BLaER1 treated with 17β-estradiol and CSF1 and Interleukin-3, amounts not matched to agents 10 nM and 100 nM (cell line): ENCODE measurements at regions not wholly inside any gene's neighbourhood (a gene's known extent, or its start where the extent isn't known, plus 50 kb on each side); places are given as distances from the start of the nearest gene placed in this dataset.

Experiments
- H3K27ac ChIP-seq, 11 experiments: shearing (Covaris generic); formaldehyde crosslinking; 2 replicates each; pipeline ENCODE4 v1.8.1; 2022
- H3K27me3 ChIP-seq, 11 experiments: shearing (Covaris generic); formaldehyde crosslinking; 2 replicates each; pipeline ENCODE4 v1.8.1; 2022
- H3K36me3 ChIP-seq, 11 experiments: shearing (Covaris generic); formaldehyde crosslinking; 2 replicates each; pipeline ENCODE4 v1.8.1; 2022
- H3K4me1 ChIP-seq, 10 experiments: shearing (Covaris generic); formaldehyde crosslinking; 2 replicates each; pipeline ENCODE4 v1.8.1; 2022
- H3K4me2 ChIP-seq, 11 experiments: shearing (Covaris generic); formaldehyde crosslinking; 2 replicates each; pipeline ENCODE4 v1.8.1; 2022
- H3K4me3 ChIP-seq, 10 experiments: shearing (Covaris generic); formaldehyde crosslinking; 2 replicates each; pipeline ENCODE4 v1.8.1; 2022
- H3K9ac ChIP-seq, 11 experiments: shearing (Covaris generic); formaldehyde crosslinking; 2 replicates each; pipeline ENCODE4 v1.8.1; 2022
- H3K9me3 ChIP-seq, 11 experiments: shearing (Covaris generic); formaldehyde crosslinking; replicated peaks in 1 of 11; 2 replicates each; pipeline ENCODE4 v1.8.1; 2022
- H4K20me1 ChIP-seq, 11 experiments: shearing (Covaris generic); formaldehyde crosslinking; 2 replicates each; pipeline ENCODE4 v1.8.1; 2022
- Cebpa-rat ChIP-seq, 11 experiments: shearing (Covaris generic); IDR thresholded peaks; 2 replicates each; pipeline ENCODE4 v1.8.1; 2022

DNA sequence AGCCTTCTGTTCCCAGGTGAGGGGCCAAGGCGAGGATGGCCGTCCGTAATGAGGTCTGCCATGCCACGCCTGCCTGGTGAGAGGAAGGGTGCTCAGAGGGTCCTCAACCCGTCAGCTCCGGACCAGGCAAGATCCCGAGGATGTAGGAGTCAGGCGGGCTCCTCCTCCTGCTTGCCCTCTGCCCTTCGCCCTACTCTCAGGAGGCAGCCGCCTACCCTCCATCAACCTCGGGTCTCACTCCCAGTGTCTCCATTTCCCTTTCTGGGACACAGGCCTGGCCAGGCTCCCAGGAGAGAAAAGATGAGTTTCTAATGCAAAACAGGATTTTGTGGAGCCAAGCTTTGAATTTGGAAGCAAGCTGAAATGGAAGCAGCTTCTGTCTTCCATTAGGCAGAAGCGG is 184.0 kb downstream of the PTPN20 start:
- Histone ChIP-seq H4K20me1 (no peaks in the 10 kb centered on the region), H3K27me3 (peaks cover 0 to 17% (median 5%) of the 10 kb centered on the region in 11 experiments; a peak in 7 of 22 replicates), H3K36me3 (no peaks in the 10 kb centered on the region), H3K27ac (peak overlapping the region in 1 of 11 experiments; percentile 7; a peak in 2 of 22 replicates), H3K9ac (no peak overlapping the region), H3K9me3 (peaks cover 0 to 23% (median 15%) of the 10 kb centered on the region in 11 experiments; a peak in 17 of 22 replicates), H3K4me1 (peaks cover 16 to 55% (median 37%) of the 10 kb centered on the region in 10 experiments), H3K4me2 (peak overlapping the region in 2 of 11 experiments; percentile 23 to 25; a peak in 1 of 22 replicates), H3K4me3 (no peak overlapping the region)
- no peak for TF ChIP-seq Cebpa-rat (IDR thresholded peaks at IDR 0.05)

DNA sequence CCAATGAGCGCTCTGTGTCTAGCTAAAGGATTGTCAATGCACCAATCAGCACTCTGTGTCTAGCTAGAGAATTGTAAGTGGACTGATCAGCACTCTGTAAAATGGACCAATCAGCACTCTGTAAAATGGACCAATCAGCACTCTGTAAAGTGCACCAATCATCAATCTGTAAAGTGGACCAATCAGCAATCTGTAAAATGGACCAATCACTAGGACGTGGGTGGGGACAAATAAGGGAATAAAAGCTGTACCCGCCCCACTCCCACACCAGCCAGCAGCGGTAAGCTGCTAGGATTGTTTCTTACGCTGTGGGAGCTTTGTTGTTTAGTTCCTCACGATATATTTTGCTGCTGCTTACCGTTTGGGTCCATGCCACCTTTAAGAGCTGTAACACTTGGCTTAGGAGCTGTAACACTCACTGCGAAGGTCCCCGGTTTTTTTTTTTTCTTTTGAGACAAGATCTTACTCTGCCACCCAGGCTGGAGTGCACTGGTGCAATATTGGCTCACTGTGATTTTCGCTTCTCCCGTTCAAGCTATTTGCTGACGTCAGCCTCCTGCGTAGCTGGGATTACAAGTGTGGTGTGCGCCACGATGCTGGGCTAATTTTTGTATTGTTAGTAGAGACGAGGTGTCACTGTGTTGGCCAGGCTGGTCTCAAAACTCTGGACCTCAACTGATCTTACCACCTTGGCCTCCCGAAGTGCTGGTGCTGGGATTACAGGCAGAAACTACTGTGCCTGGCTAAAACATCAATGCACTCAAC is 184.8 kb downstream of the PTPN20 start:
- Histone ChIP-seq H3K9ac (no peak overlapping the region), H3K27ac (no peak overlapping the region), H3K4me3 (no peak overlapping the region), H4K20me1 (no peaks in the 10 kb centered on the region), H3K4me2 (no peak overlapping the region), H3K36me3 (no peaks in the 10 kb centered on the region), H3K9me3 (peaks cover 0 to 23% (median 15%) of the 10 kb centered on the region in 11 experiments; a peak in 17 of 22 replicates), H3K4me1 (peaks cover 9 to 53% (median 34%) of the 10 kb centered on the region in 10 experiments), H3K27me3 (peaks cover 0 to 17% (median 5%) of the 10 kb centered on the region in 11 experiments; a peak in 7 of 22 replicates)
- TF ChIP-seq Cebpa-rat (IDR thresholded peaks at IDR 0.05) = no peak

DNA sequence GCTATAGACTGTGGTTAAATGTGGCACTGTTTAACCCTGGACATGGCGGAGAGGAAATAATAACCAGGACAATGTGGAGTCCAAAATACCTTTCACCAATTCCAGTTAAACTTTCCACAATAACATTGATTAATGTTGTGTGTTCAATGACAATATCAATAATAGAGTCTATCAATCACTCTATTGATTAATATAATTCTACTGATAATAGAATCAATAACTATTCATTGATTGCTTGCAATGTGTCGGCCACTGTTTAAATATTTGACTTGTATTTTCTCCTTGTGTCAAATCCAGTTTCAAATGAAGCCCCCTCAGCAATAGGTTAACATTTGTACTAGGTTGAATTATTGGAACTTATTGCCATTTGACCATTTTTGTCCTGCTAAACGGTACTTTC is 187.0 kb downstream of the PTPN20 start:
- peaks cover 0 to 17% (median 5%) of the 10 kb centered on the region in 11 experiments; a peak in 7 of 22 replicates for H3K27me3 ChIP-seq
- peaks cover 7 to 35% (median 24%) of the 10 kb centered on the region in 11 experiments; a peak in 19 of 22 replicates for H3K9me3 ChIP-seq
- no peak for TF ChIP-seq Cebpa-rat (IDR thresholded peaks at IDR 0.05)
- H3K9ac ChIP-seq = no peak overlapping the region
- H3K4me1 ChIP-seq = peaks cover 0 to 52% (median 36%) of the 10 kb centered on the region in 10 experiments; a peak in 17 of 20 replicates
- no peak overlapping the region for H3K4me3 ChIP-seq
- H4K20me1 ChIP-seq = no peaks in the 10 kb centered on the region
- no peaks in the 10 kb centered on the region for H3K36me3 ChIP-seq
- H3K4me2 ChIP-seq = no peak overlapping the region
- no peak overlapping the region for H3K27ac ChIP-seq

DNA sequence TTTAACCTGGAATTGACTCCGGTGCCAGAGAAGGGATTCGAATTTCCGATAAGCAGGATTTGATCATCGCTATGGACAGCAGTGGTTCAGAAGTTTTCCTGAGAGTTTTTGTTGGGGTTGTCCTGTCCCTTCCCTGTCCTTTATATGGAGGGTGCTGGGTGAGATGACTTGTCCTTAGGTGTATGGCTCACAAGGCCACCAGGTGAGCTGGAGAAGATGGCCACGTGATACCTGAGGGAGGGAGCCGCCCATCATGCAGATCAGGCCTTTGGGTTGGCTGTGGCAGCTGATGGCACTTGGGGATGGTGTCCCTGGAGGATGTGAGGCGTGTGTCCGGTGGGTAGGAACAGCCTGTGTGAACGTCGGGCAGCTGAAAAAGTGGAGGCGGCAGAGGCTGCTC is 187.7 kb downstream of the PTPN20 start:
- TF ChIP-seq Cebpa-rat (IDR thresholded peaks at IDR 0.05) = no peak
- Histone ChIP-seq H3K36me3 (no peaks in the 10 kb centered on the region), H3K4me2 (peak overlapping the region in 9 of 11 experiments; percentile 12 to 61 (median 39); a peak in 13 of 22 replicates), H3K4me3 (no peak overlapping the region), H4K20me1 (no peaks in the 10 kb centered on the region), H3K27ac (no peak overlapping the region; a peak in 1 of 22 replicates), H3K4me1 (peaks cover 0 to 54% (median 38%) of the 10 kb centered on the region in 10 experiments; a peak in 18 of 20 replicates), H3K9ac (no peak overlapping the region), H3K27me3 (peaks cover 0 to 17% (median 5%) of the 10 kb centered on the region in 11 experiments; a peak in 7 of 22 replicates), H3K9me3 (peaks cover 7 to 34% (median 25%) of the 10 kb centered on the region in 11 experiments; a peak in 19 of 22 replicates)

DNA sequence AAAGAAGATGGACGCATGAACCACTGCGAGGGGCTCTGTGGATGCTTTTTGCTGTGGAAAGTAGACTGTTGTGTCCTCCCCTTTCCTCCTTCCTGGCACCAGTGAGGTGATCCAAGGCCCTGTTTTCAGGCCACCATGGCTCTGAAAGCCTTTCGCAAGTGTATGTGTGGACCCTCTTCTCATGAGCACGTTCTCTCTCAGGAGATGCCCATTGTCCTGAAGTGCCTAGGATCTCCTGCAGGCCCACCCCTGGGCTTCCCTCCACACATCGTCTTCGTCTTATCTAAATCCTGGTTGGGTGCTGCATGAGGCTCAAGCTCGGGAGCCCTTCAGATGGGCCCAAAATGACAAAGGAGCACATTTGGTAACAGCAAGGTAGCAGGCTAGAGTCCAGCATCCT is 188.2 kb downstream of the PTPN20 start:
- H3K27ac ChIP-seq = peak overlapping the region in 1 of 11 experiments; percentile 32; a peak in 2 of 22 replicates

DNA sequence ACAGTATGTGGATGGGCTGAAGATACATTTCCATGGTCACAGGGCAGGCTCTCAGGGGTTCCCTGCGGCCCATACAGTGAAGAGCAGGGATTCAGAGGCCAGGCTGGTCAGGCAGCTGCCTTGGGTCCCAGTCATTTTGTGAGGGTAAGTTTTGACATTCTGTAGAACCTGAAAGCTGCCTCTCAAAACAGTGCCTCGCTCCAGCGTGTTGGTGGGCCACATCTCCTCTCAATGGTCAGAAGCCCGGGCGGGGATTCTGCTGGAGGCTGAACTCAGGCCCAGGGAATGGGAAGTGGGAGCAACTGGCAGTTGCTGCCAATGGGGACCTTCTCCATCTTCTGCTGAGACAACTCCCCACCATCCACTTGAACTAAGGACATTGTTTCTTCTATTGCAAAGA is 190.0 kb downstream of the PTPN20 start:
- H3K27ac ChIP-seq = peak overlapping the region in 6 of 11 experiments; percentile 15 to 71 (median 40); a peak in 8 of 22 replicates
- peak overlapping the region in 2 of 11 experiments; percentile 33 to 36; a peak in 3 of 22 replicates for H3K9ac ChIP-seq
- peak overlapping the region; percentile 10 to 87 (median 68); a peak in 19 of 22 replicates for H3K4me2 ChIP-seq
- peaks cover 15 to 68% (median 53%) of the 10 kb centered on the region in 10 experiments for H3K4me1 ChIP-seq
- H3K36me3 ChIP-seq = no peaks in the 10 kb centered on the region
- peaks cover 0 to 13% (median 10%) of the 10 kb centered on the region in 11 experiments; a peak in 16 of 22 replicates for H3K9me3 ChIP-seq
- H4K20me1 ChIP-seq = no peaks in the 10 kb centered on the region
- no peak for TF ChIP-seq Cebpa-rat (IDR thresholded peaks at IDR 0.05)
- no peak overlapping the region for H3K4me3 ChIP-seq
- H3K27me3 ChIP-seq = peaks cover 0 to 17% (median 5%) of the 10 kb centered on the region in 11 experiments; a peak in 7 of 22 replicates

More for the DNA sequence above, 188.2 kb downstream of the PTPN20 start:
- no peak overlapping the region for H3K9ac ChIP-seq
- no peaks in the 10 kb centered on the region for H4K20me1 ChIP-seq
- H3K4me3 ChIP-seq = no peak overlapping the region
- H3K27me3 ChIP-seq = peaks cover 0 to 17% (median 5%) of the 10 kb centered on the region in 11 experiments; a peak in 7 of 22 replicates
- TF ChIP-seq Cebpa-rat (IDR thresholded peaks at IDR 0.05) = no peak
- H3K4me2 ChIP-seq = peak overlapping the region in 9 of 11 experiments; percentile 12 to 61 (median 39); a peak in 13 of 22 replicates
- H3K9me3 ChIP-seq = peaks cover 7 to 30% (median 25%) of the 10 kb centered on the region in 11 experiments; a peak in 19 of 22 replicates
- peaks cover 5 to 55% (median 38%) of the 10 kb centered on the region in 10 experiments for H3K4me1 ChIP-seq
- H3K36me3 ChIP-seq = no peaks in the 10 kb centered on the region

DNA sequence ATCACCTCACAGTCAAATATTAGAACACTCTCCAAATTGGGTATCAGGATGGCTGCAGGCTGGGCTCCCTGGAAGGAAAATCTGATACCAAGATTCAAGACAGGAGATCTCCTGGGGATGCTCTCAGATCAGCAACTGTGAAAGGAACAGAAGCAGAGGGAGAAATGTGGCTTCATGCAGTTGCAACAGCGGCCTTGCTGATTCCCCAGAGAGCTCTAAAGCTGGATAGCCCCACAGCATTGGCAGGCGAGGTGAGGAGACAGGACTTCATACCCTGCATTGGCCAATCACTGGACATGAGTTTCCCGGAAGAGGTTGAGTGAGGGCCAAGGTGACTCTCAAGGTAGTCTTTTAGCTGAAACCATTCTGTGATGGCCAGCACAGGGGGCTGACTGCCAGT is 190.6 kb downstream of the PTPN20 start:
- H3K27me3 ChIP-seq = peaks cover 0 to 17% (median 5%) of the 10 kb centered on the region in 11 experiments; a peak in 7 of 22 replicates
- H4K20me1 ChIP-seq = no peaks in the 10 kb centered on the region
- H3K9ac ChIP-seq = peak overlapping the region in 3 of 11 experiments; percentile 9 to 36 (median 33); a peak in 4 of 22 replicates
- H3K4me1 ChIP-seq = peaks cover 20 to 74% (median 59%) of the 10 kb centered on the region in 10 experiments
- peak in 5 of 11 experiments; percentile 14 to 73 (median 61); a peak in 4 of 22 replicates for TF ChIP-seq Cebpa-rat (IDR thresholded peaks at IDR 0.05)
- peak overlapping the region; percentile 10 to 87 (median 68); a peak in 19 of 22 replicates for H3K4me2 ChIP-seq
- H3K9me3 ChIP-seq = peaks cover 0 to 11% (median 10%) of the 10 kb centered on the region in 11 experiments; a peak in 16 of 22 replicates
- H3K4me3 ChIP-seq = no peak overlapping the region
- H3K27ac ChIP-seq = peak overlapping the region in 7 of 11 experiments; percentile 15 to 71 (median 48); a peak in 10 of 22 replicates
- no peaks in the 10 kb centered on the region for H3K36me3 ChIP-seq

DNA sequence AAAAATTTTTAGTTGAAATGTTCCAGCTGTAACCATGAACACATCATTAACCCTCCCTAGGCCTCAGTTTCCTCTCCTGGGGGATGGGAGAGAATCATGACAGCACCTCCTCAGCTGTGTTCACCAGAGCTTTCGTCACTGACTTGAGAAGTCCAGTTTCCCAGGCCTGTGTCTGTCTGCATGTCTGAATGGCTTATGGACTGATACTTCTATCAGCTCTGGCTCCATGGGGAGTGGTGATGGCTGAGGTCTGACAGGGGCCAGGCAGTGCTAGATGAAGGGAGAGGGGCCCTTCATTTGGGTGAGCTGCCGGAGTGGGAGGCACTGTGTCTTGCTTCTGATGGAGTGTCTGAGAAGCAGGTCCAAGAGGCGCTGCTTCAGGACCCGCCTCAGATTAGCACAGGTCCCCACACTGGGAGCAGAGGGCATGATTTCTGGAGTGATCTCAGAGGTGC is 192.9 kb downstream of the PTPN20 start:
- no peaks in the 10 kb centered on the region for H4K20me1 ChIP-seq
- H3K4me1 ChIP-seq = peaks cover 28 to 86% (median 68%) of the 10 kb centered on the region in 10 experiments
- no peak overlapping the region for H3K9ac ChIP-seq
- no peak overlapping the region for H3K4me3 ChIP-seq
- peak overlapping the region in 9 of 11 experiments; percentile 1 to 55 (median 44); a peak in 13 of 22 replicates for H3K27ac ChIP-seq
- peaks cover 0 to 9% (median 4%) of the 10 kb centered on the region in 11 experiments; a peak in 6 of 22 replicates for H3K27me3 ChIP-seq
- H3K36me3 ChIP-seq = no peaks in the 10 kb centered on the region
- H3K4me2 ChIP-seq = peak overlapping the region; percentile 50 to 91 (median 76)
- no peak for TF ChIP-seq Cebpa-rat (IDR thresholded peaks at IDR 0.05)
- peaks cover 0 to 11% (median 10%) of the 10 kb centered on the region in 11 experiments; a peak in 16 of 22 replicates for H3K9me3 ChIP-seq
